GM12878 (cell line): ENCODE measurements at regions not wholly inside any gene's neighbourhood (a gene's known extent, or its start where the extent isn't known, plus 50 kb on each side); places are given as distances from the start of the nearest gene placed in this dataset.

Source experiments
- ATAC-seq: fragments of 200-7000 bp; cut with Tn5 transposase; 3 replicates; pipeline ENCODE4 v1.9.1; 2020; ENCODE audit warnings: mild to moderate bottlenecking, moderate library complexity
- BruUV-seq: library from RNA; stranded (reverse); fragments of 400-500 nt; replicated peaks from 2 replicates; lab custom pipeline; 2021; lab: Mats Ljungman, UMichigan
- CTCF ChIA-PET: fragments of 300-600 bp; sonication (Branson Sonifier 250); formaldehyde crosslinking; extraction: SDS; loops from one replicate; lab custom pipeline; 2021; ENCODE audit warnings: inconsistent platforms; lab: Yijun Ruan, JAX
- POLR2A ChIA-PET: fragments of 350-600 bp; formaldehyde crosslinking; extraction: SDS; loops from one replicate; lab custom pipeline; 2021; ENCODE audit warnings: inconsistent platforms; lab: Charles Lee
- RAD21 ChIA-PET: fragments of 300-600 bp; sonication (Branson Sonifier 250); formaldehyde crosslinking; loops from one replicate; lab custom pipeline; 2023; ENCODE audit warnings: antibody characterized with exemption; ENCODE audit not compliant: unreplicated experiment; lab: Charles Lee
- SMC1A ChIA-PET: fragments of 300-600 bp; sonication (Branson Sonifier 250); formaldehyde crosslinking; loops from one replicate; lab custom pipeline; 2023; ENCODE audit not compliant: unreplicated experiment, uncharacterized antibody; lab: Charles Lee
- DNase-seq: peaks from one replicate; pipeline ENCODE4 v3.0.0-alpha.2; 2011; ENCODE audit warnings: low read depth, low spot score
- FAIRE-seq: peaks from 3 replicates; lab custom pipeline; 2011; peaks lifted over from hg19 to GRCh38; lab: Jason Lieb, UNC
- H2AFZ ChIP-seq: 2 replicates; pipeline ENCODE4 v1.6.0; 2011; ENCODE audit warnings: low read depth, low read length, control low read depth; ENCODE audit not compliant: control insufficient read depth
- H3K27ac ChIP-seq: 2 replicates; pipeline ENCODE4 v1.5.1; 2011; ENCODE audit warnings: control low read depth; ENCODE audit not compliant: control insufficient read depth, insufficient read depth
- H3K27me3 ChIP-seq, 2 experiments: replicated peaks in 1 of 2; 2 replicates each; pipeline versions ENCODE4 v1.6.0 to v1.6.1; 2011; ENCODE audit warnings: low read length in 1 of 2; ENCODE audit not compliant: control insufficient read depth in 2 of 2, insufficient read depth in 2 of 2
- H3K36me3 ChIP-seq, 2 experiments: 2 replicates each; pipeline ENCODE4 v1.5.1; 2011; ENCODE audit warnings: low read length in 1 of 2; ENCODE audit not compliant: control insufficient read depth in 2 of 2, insufficient read depth in 2 of 2
- H3K4me1 ChIP-seq: 2 replicates; pipeline ENCODE4 v1.6.1; 2011; ENCODE audit warnings: mild to moderate bottlenecking, low read length, moderate library complexity, mixed read lengths; ENCODE audit not compliant: control insufficient read depth, insufficient read depth
- H3K4me2 ChIP-seq: 2 replicates; pipeline ENCODE4 v1.6.0; 2011; ENCODE audit warnings: control low read depth; ENCODE audit not compliant: control insufficient read depth, insufficient read depth
- H3K4me3 ChIP-seq: fragments of 200-600 bp; sonication (generic); 2 replicates; pipeline ENCODE4 v1.5.1; 2016
- H3K79me2 ChIP-seq: 2 replicates; pipeline ENCODE4 v1.6.0; 2011; ENCODE audit warnings: low read length; ENCODE audit not compliant: control insufficient read depth, insufficient read depth
- H3K9ac ChIP-seq: 2 replicates; pipeline ENCODE4 v1.8.0; 2011; ENCODE audit warnings: low read length, control low read depth, mixed read lengths; ENCODE audit not compliant: control insufficient read depth, insufficient read depth
- H3K9me3 ChIP-seq: replicated peaks from 3 replicates; pipeline ENCODE4 v1.5.1; 2011; ENCODE audit warnings: mild to moderate bottlenecking, low read length; ENCODE audit not compliant: control insufficient read depth, insufficient read depth
- H4K20me1 ChIP-seq: 2 replicates; pipeline ENCODE4 v1.6.0; 2011; ENCODE audit not compliant: control insufficient read depth, insufficient read depth
- ATF7 ChIP-seq: fragments of 450-650 bp; IDR thresholded peaks from 2 replicates; pipeline ENCODE4 v1.6.1; 2016; ENCODE audit warnings: low read depth, mild to moderate bottlenecking
- BCL11A ChIP-seq: IDR thresholded peaks from 2 replicates; pipeline ENCODE4 v1.6.1; 2011; ENCODE audit warnings: low read depth, low read length
- CEBPZ ChIP-seq: fragments of 150-350 bp; IDR thresholded peaks from 2 replicates; pipeline ENCODE4 v1.6.1; 2016; ENCODE audit warnings: low read depth, low read length
- DPF2 ChIP-seq: fragments of 450-650 bp; IDR thresholded peaks from 2 replicates; pipeline ENCODE4 v1.6.1; 2017; ENCODE audit warnings: mild to moderate bottlenecking
- HDGF ChIP-seq: fragments of 450-650 bp; IDR thresholded peaks from 2 replicates; pipeline ENCODE4 v1.6.1; 2016; ENCODE audit warnings: antibody characterized with exemption
- KDM1A ChIP-seq: fragments of 200-600 bp; sonication (generic); IDR thresholded peaks from 2 replicates; pipeline ENCODE4 v1.6.1; 2016; ENCODE audit warnings: borderline replicate concordance
- MEF2A ChIP-seq: IDR thresholded peaks from 2 replicates; pipeline ENCODE4 v1.6.1; 2011; ENCODE audit warnings: low read depth, mild to moderate bottlenecking, low read length, moderate library complexity; ENCODE audit not compliant: insufficient read depth
- NKRF ChIP-seq: fragments of 450-650 bp; conservative IDR thresholded peaks from 2 replicates; pipeline ENCODE4 v1.6.1; 2017; ENCODE audit warnings: mild to moderate bottlenecking, moderate library complexity
- NR2C1 ChIP-seq: fragments of 450-650 bp; IDR thresholded peaks from 2 replicates; pipeline ENCODE4 v1.6.1; 2017; ENCODE audit warnings: antibody characterized with exemption, mild to moderate bottlenecking, moderate library complexity
- SMAD5 ChIP-seq: IDR thresholded peaks from 2 replicates; pipeline ENCODE4 v1.6.1; 2016; ENCODE audit warnings: antibody characterized with exemption, low read depth
- SP1 ChIP-seq: IDR thresholded peaks from one replicate; pipeline ENCODE4 v1.6.1; 2011; ENCODE audit warnings: low read depth, low read length
- ZBED1 ChIP-seq: IDR thresholded peaks from 2 replicates; pipeline ENCODE4 v1.6.1; 2016; ENCODE audit warnings: borderline replicate concordance
- ZNF207 ChIP-seq: fragments of 450-650 bp; IDR thresholded peaks from 2 replicates; pipeline ENCODE4 v1.6.1; 2014; ENCODE audit warnings: antibody characterized with exemption, mild to moderate bottlenecking, borderline replicate concordance
- ZNF622 ChIP-seq: fragments of 450-650 bp; IDR thresholded peaks from 2 replicates; pipeline ENCODE4 v1.6.1; 2017; ENCODE audit warnings: mild to moderate bottlenecking, inconsistent platforms
- WGBS: methylation state at CpG from one replicate; pipeline ENCODE4 v1.1.6; 2016; ENCODE audit warnings: low lambda C conversion rate; ENCODE audit not compliant: insufficient replicate concordance, insufficient coverage; ENCODE audit errors: missing lambda C conversion rate; 5-methylcytosine and 5-hydroxymethylcytosine counted together
- in situ Hi-C: fragments of 300-500 bp; cut with MboI; formaldehyde crosslinking; loops from 9 replicates; pipeline ENCODE4 v1.14.3; 2018; ENCODE audit warnings: mixed read lengths
- intact Hi-C: fragments of 100-400 bp; cut with micrococcal nuclease; formaldehyde crosslinking; loops from one replicate; pipeline ENCODE4 v1.14.2; 2022; ENCODE audit not compliant: unreplicated experiment
- TF ChIP-seq, protein P1 (sequence below): fragments of 450-650 bp; IDR thresholded peaks from 2 replicates; pipeline ENCODE4 v1.6.1; 2018; ENCODE audit warnings: mild to moderate bottlenecking, low read depth, moderate library complexity; ENCODE audit not compliant: partially characterized antibody
- TF ChIP-seq, protein P2 (sequence below): fragments of 450-650 bp; IDR thresholded peaks from 2 replicates; pipeline ENCODE4 v1.6.1; 2017; ENCODE audit warnings: mild to moderate bottlenecking

DNA sequence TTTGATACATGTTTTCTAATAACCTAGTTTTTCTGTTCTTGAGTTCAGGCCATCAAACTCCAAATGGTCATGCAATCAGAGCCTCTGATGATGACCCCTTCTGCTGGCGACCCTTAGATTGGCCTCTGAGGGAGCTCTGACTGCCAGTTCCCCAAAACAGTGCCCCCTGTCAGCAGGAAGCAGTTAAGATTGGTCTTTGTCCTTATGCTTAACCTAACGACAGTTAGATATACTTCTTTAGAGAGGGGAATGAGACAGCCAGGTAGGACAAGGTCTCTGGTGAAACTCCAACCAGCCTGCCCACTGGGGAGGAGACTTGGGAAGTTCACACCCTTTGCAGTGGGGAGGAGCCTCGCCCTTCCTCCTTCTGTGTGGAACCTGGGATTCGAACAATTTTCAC, 390.4 kb upstream of the KIF2A start:
- ChIA-PET POLR2A (no interaction called here), CTCF (no interaction called here)

More for the DNA sequence above, 390.4 kb upstream of the KIF2A start:
- H3K36me3 ChIP-seq: no peaks in the 10 kb centered on the region
- no peak overlapping the region for H3K9ac ChIP-seq
- ATAC-seq (no peak), FAIRE-seq (no peak), DNase-seq (no peak)
- H3K4me2 ChIP-seq: no peak overlapping the region
- WGBS: 1% methylated on average over 4 of the region's 4 CpGs
- no peaks in the 10 kb centered on the region for H3K79me2 ChIP-seq
- in situ Hi-C loops (no loop called here), intact Hi-C loops (no loop called here)
- no peak overlapping the region for H2AFZ ChIP-seq
- H4K20me1 ChIP-seq: no peaks in the 10 kb centered on the region
- H3K27ac ChIP-seq: no peak overlapping the region
- no peaks in the 10 kb centered on the region for H3K9me3 ChIP-seq
- no peaks in the 10 kb centered on the region for H3K4me1 ChIP-seq
- no peaks in the 10 kb centered on the region; a peak in 1 of 4 replicates for H3K27me3 ChIP-seq
- ChIA-PET RAD21 (no interaction called here), SMC1A (interaction anchor here (0.6 kb wide), 1 partner anchor 1482 kb away, joined by 3 read pairs; no protein-coding TSS in a partner anchor)
- TF ChIP-seq ZNF207 (no peak), ZBED1 (no peak), ATF7 (no peak), MEF2A (no peak), DPF2 (no peak), BCL11A (no peak), CEBPZ (no peak), NR2C1 (no peak), KDM1A (no peak), ZNF622 (no peak), NKRF (no peak), SMAD5 (no peak), HDGF (no peak), SP1 (no peak)
- TF ChIP-seq, protein P1, sequence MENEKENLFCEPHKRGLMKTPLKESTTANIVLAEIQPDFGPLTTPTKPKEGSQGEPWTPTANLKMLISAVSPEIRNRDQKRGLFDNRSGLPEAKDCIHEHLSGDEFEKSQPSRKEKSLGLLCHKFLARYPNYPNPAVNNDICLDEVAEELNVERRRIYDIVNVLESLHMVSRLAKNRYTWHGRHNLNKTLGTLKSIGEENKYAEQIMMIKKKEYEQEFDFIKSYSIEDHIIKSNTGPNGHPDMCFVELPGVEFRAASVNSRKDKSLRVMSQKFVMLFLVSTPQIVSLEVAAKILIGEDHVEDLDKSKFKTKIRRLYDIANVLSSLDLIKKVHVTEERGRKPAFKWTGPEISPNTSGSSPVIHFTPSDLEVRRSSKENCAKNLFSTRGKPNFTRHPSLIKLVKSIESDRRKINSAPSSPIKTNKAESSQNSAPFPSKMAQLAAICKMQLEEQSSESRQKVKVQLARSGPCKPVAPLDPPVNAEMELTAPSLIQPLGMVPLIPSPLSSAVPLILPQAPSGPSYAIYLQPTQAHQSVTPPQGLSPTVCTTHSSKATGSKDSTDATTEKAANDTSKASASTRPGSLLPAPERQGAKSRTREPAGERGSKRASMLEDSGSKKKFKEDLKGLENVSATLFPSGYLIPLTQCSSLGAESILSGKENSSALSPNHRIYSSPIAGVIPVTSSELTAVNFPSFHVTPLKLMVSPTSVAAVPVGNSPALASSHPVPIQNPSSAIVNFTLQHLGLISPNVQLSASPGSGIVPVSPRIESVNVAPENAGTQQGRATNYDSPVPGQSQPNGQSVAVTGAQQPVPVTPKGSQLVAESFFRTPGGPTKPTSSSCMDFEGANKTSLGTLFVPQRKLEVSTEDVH: no peak
- TF ChIP-seq, protein P2, sequence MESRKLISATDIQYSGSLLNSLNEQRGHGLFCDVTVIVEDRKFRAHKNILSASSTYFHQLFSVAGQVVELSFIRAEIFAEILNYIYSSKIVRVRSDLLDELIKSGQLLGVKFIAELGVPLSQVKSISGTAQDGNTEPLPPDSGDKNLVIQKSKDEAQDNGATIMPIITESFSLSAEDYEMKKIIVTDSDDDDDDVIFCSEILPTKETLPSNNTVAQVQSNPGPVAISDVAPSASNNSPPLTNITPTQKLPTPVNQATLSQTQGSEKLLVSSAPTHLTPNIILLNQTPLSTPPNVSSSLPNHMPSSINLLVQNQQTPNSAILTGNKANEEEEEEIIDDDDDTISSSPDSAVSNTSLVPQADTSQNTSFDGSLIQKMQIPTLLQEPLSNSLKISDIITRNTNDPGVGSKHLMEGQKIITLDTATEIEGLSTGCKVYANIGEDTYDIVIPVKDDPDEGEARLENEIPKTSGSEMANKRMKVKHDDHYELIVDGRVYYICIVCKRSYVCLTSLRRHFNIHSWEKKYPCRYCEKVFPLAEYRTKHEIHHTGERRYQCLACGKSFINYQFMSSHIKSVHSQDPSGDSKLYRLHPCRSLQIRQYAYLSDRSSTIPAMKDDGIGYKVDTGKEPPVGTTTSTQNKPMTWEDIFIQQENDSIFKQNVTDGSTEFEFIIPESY: no peak
- no peak overlapping the region for H3K4me3 ChIP-seq
- BruUV-seq: no TSS peak
